GM12892 (cell line): ENCODE measurements at regions not wholly inside any gene's neighbourhood (a gene's known extent, or its start where the extent isn't known, plus 50 kb on each side); places are given as distances from the start of the nearest gene placed in this dataset.

Experiments used
- DNase-seq: peaks from one replicate; pipeline ENCODE4 v3.0.0; 2011; ENCODE audit not compliant: insufficient read length
- FAIRE-seq: peaks from 2 replicates; lab custom pipeline; 2011; peaks lifted over from hg19 to GRCh38; lab: Jason Lieb, UNC
- POLR2A ChIP-seq: IDR thresholded peaks from 2 replicates; pipeline ENCODE4 v1.6.1; 2011; ENCODE audit warnings: low read depth, low read length, control low read depth
- POLR2AphosphoS5 ChIP-seq: IDR thresholded peaks from 2 replicates; pipeline ENCODE4 v1.6.1; 2011; ENCODE audit warnings: low read depth, low read length, control low read depth
- TAF1 ChIP-seq: IDR thresholded peaks from 2 replicates; pipeline ENCODE4 v1.6.1; 2011; ENCODE audit warnings: low read depth, mild to moderate bottlenecking, control low read depth, low read length, borderline replicate concordance

GRCh38 chr2:7658486-7658885, 741.3 kb downstream of the RNF144A start:
- no peak for TF ChIP-seq POLR2A
- TF ChIP-seq POLR2AphosphoS5: no peak
- no peak for TF ChIP-seq TAF1
- DNase-seq (no peak), FAIRE-seq (no peak)

- no peak for DNase-seq
- no peak for TF ChIP-seq POLR2A
- TF ChIP-seq TAF1: no peak
- TF ChIP-seq POLR2AphosphoS5: no peak
- FAIRE-seq: no peak
Measured at GRCh38 chr2:7660816-7661215, 743.6 kb downstream of the RNF144A start.

- no peak for TF ChIP-seq POLR2AphosphoS5
- TF ChIP-seq POLR2A: no peak
- TF ChIP-seq TAF1: no peak
- no peak for DNase-seq
- no peak for FAIRE-seq
Measured at GRCh38 chr2:7661502-7661901, 744.3 kb downstream of the RNF144A start.

GRCh38 chr2:7665880-7666279, 748.7 kb downstream of the RNF144A start:
- TF ChIP-seq TAF1: no peak
- no peak for TF ChIP-seq POLR2AphosphoS5
- TF ChIP-seq POLR2A: no peak
- DNase-seq (no peak), FAIRE-seq (no peak)

- DNase-seq: no peak
- FAIRE-seq: peak; percentile 27
- TF ChIP-seq POLR2AphosphoS5 (no peak), TAF1 (no peak), POLR2A (no peak)
Measured at GRCh38 chr2:7666596-7667259, 749.5 kb downstream of the RNF144A start.

GRCh38 chr2:7667260-7667757, 750.1 kb downstream of the RNF144A start:
- peak; percentile 17 for FAIRE-seq
- TF ChIP-seq POLR2A (no peak), TAF1 (no peak), POLR2AphosphoS5 (no peak)
- no peak for DNase-seq

GRCh38 chr2:7670905-7671641, 753.9 kb downstream of the RNF144A start:
- no peak for FAIRE-seq
- no peak for TF ChIP-seq POLR2A
- TF ChIP-seq TAF1: no peak
- TF ChIP-seq POLR2AphosphoS5: no peak
- DNase-seq: no peak

- FAIRE-seq: no peak
- no peak for DNase-seq
- TF ChIP-seq POLR2A (no peak), POLR2AphosphoS5 (no peak), TAF1 (no peak)
Measured at GRCh38 chr2:7672027-7672684, 754.9 kb downstream of the RNF144A start.

GRCh38 chr2:7672685-7673071, 755.5 kb downstream of the RNF144A start:
- DNase-seq (no peak), FAIRE-seq (no peak)
- TF ChIP-seq POLR2AphosphoS5 (no peak), TAF1 (no peak), POLR2A (no peak)

GRCh38 chr2:7673101-7673500, 755.9 kb downstream of the RNF144A start:
- TF ChIP-seq POLR2A (no peak), TAF1 (no peak), POLR2AphosphoS5 (no peak)
- DNase-seq: no peak
- FAIRE-seq: no peak

- TF ChIP-seq POLR2AphosphoS5: no peak
- no peak for TF ChIP-seq POLR2A
- TF ChIP-seq TAF1: no peak
- FAIRE-seq: no peak
- DNase-seq: no peak
Measured at GRCh38 chr2:7673853-7674252, 756.6 kb downstream of the RNF144A start.
